Type B pancreatic cell (in vitro differentiated cells): ENCODE measurements at regions not wholly inside any gene's neighbourhood (a gene's known extent, or its start where the extent isn't known, plus 50 kb on each side); places are given as distances from the start of the nearest gene placed in this dataset.
A peak's percentile ranks its signal among the peaks of the same experiment; 100 is the strongest.

Experiments
- DNase-seq: peaks from one replicate; pipeline ENCODE4 v3.0.0; 2021; ENCODE audit warnings: mixed read lengths; ENCODE audit not compliant: unreplicated experiment; ENCODE audit errors: extremely low spot score
- H3K27ac Mint-ChIP-seq: 2 replicates; pipeline ENCODE4 v1.8.0; 2021; ENCODE audit warnings: mild to moderate bottlenecking, mixed read lengths
- H3K27me3 Mint-ChIP-seq: 2 replicates; pipeline ENCODE4 v1.8.0; 2021; ENCODE audit warnings: mixed read lengths
- H3K36me3 Mint-ChIP-seq: 2 replicates; pipeline ENCODE4 v1.8.0; 2021; ENCODE audit warnings: mixed read lengths
- H3K4me1 Mint-ChIP-seq: one replicate; pipeline ENCODE4 v1.8.0; 2021; ENCODE audit warnings: mixed read lengths; ENCODE audit not compliant: unreplicated experiment
- H3K4me3 Mint-ChIP-seq: 2 replicates; pipeline ENCODE4 v1.8.0; 2021; ENCODE audit warnings: mild to moderate bottlenecking, mixed read lengths
- H3K9me3 Mint-ChIP-seq: 2 replicates; pipeline ENCODE4 v1.8.0; 2021; ENCODE audit warnings: mixed read lengths
- TF ChIP-seq, protein P1 (sequence below): fragments of 200-600 bp; sonication (generic); conservative IDR thresholded peaks from 2 replicates; pipeline ENCODE4 v1.5.0; 2021; ENCODE audit warnings: antibody characterized with exemption, mild to moderate bottlenecking

GRCh38 chr16:66304961-66305360, 61.5 kb upstream of the CDH5 start:
- Mint-ChIP-seq H3K27ac (no peak overlapping the region), H3K4me1 (no peaks in the 10 kb centered on the region), H3K4me3 (no peak overlapping the region), H3K9me3 (peaks cover 5% of the 10 kb centered on the region), H3K36me3 (no peaks in the 10 kb centered on the region), H3K27me3 (peaks cover 27% of the 10 kb centered on the region)
- DNase-seq, result no peak
- TF ChIP-seq, protein P1, sequence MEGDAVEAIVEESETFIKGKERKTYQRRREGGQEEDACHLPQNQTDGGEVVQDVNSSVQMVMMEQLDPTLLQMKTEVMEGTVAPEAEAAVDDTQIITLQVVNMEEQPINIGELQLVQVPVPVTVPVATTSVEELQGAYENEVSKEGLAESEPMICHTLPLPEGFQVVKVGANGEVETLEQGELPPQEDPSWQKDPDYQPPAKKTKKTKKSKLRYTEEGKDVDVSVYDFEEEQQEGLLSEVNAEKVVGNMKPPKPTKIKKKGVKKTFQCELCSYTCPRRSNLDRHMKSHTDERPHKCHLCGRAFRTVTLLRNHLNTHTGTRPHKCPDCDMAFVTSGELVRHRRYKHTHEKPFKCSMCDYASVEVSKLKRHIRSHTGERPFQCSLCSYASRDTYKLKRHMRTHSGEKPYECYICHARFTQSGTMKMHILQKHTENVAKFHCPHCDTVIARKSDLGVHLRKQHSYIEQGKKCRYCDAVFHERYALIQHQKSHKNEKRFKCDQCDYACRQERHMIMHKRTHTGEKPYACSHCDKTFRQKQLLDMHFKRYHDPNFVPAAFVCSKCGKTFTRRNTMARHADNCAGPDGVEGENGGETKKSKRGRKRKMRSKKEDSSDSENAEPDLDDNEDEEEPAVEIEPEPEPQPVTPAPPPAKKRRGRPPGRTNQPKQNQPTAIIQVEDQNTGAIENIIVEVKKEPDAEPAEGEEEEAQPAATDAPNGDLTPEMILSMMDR, result no peak

DNA sequence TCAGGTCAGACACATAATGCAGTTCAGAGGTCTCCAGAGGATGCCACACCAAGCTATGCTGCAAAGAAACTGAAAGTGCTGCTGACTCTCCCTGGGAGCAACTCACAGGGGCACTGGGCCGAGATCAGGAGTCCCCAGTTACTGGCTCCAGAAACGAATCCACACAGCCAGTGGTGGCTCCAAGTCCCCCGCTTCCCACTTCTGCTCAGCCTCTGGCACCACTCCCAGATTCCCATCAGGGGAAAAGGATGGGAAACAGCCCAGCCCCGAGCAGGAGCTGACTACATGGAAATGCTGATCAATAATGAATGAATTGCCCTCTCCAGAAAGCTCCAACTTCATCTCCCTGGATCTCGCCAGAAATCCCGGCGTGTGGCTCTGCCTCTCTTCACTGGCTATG, 62.3 kb upstream of the CDH5 start:
- Mint-ChIP-seq H3K36me3 (no peaks in the 10 kb centered on the region), H3K27ac (no peak overlapping the region), H3K4me3 (no peak overlapping the region), H3K9me3 (peaks cover 8% of the 10 kb centered on the region), H3K27me3 (peaks cover 20% of the 10 kb centered on the region), H3K4me1 (no peaks in the 10 kb centered on the region)
- TF ChIP-seq, protein P1, result no peak
- peak; percentile 61 for DNase-seq

DNA sequence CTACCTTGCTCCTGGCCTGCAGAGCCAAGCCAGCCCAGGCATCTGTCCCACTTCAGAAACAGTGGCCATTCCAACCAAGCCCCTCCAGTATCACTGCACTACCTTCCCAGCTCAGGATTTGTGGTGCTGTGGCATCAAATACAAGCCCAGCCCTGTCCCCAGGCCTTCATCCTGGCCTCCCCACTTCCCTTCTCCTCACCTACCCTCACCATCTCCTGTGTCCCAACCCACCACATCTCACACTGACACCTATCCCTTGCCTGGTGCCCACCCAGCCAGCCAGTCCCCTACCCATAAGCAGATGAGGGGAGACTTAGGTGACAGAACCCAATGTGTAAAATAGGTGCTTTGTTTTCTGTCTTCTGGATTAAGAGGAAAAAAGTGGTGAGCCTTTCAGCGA, 66.0 kb upstream of the CDH5 start:
- Mint-ChIP-seq H3K4me3 (no peak overlapping the region), H3K27ac (no peak overlapping the region), H3K4me1 (no peaks in the 10 kb centered on the region), H3K36me3 (no peaks in the 10 kb centered on the region), H3K27me3 (peaks cover 7% of the 10 kb centered on the region), H3K9me3 (peaks cover 11% of the 10 kb centered on the region)
- DNase-seq, result no peak
- TF ChIP-seq, protein P1, result no peak

- DNase-seq, result peak; percentile 51
- Mint-ChIP-seq H3K9me3 (peaks cover 11% of the 10 kb centered on the region), H3K27me3 (peaks cover 7% of the 10 kb centered on the region), H3K4me3 (no peak overlapping the region), H3K27ac (no peak overlapping the region), H3K4me1 (no peaks in the 10 kb centered on the region), H3K36me3 (no peaks in the 10 kb centered on the region)
- TF ChIP-seq, protein P1, result no peak
Observed at GRCh38 chr16:66300037-66300436, 66.5 kb upstream of the CDH5 start.

- TF ChIP-seq, protein P1, result no peak
- H3K4me1 Mint-ChIP-seq, result no peaks in the 10 kb centered on the region
- no peak overlapping the region for H3K27ac Mint-ChIP-seq
- DNase-seq, result no peak
- H3K27me3 Mint-ChIP-seq, result peaks cover 2% of the 10 kb centered on the region
- peaks cover 11% of the 10 kb centered on the region for H3K9me3 Mint-ChIP-seq
- H3K36me3 Mint-ChIP-seq, result no peaks in the 10 kb centered on the region
- H3K4me3 Mint-ChIP-seq, result no peak overlapping the region
Observed at GRCh38 chr16:66299349-66299748, 67.1 kb upstream of the CDH5 start.

DNA sequence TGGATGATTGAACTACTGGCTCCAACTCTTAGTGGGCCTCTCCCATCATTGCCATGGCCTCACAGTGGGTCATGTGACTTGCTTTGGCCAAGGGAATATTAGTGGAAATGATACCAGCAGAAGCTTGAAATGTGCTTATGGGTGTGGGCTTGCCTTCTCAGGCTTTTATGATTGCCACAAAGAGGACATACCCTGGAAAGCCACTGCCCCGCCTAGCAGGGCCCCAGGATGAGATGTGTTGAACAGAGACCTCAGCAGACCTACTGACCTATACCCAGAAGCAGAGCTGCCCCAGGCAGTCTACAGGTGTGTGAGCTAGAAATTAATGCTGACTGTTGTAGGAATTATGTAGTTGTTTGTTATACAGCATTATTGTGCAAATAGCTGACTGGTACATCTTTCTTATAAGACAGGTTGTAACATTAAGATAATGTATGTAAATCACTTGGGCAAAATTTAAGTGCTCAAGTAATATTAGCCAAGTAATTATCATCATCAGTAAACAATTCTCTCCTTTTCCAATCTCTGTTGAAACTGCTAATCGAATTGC, 67.8 kb upstream of the CDH5 start:
- Mint-ChIP-seq H3K27ac (no peak overlapping the region), H3K4me3 (no peak overlapping the region), H3K9me3 (peaks cover 11% of the 10 kb centered on the region), H3K4me1 (no peaks in the 10 kb centered on the region), H3K36me3 (no peaks in the 10 kb centered on the region), H3K27me3 (no peaks in the 10 kb centered on the region)
- TF ChIP-seq, protein P1, result no peak
- peak; percentile 18 for DNase-seq
